GM20000 (cell line): ENCODE measurements at regions not wholly inside any gene's neighbourhood (a gene's known extent, or its start where the extent isn't known, plus 50 kb on each side); places are given as distances from the start of the nearest gene placed in this dataset.

ENCODE experiments used
- DNase-seq: peaks from one replicate; pipeline ENCODE4 v3.0.0; 2012; ENCODE audit warnings: low spot score
- TF ChIP-seq, protein P1 (sequence below): IDR thresholded peaks from 2 replicates; pipeline ENCODE4 v1.5.1; 2012; ENCODE audit warnings: mild to moderate bottlenecking, control low read depth; ENCODE audit errors: extremely low read depth, missing control alignments

DNA sequence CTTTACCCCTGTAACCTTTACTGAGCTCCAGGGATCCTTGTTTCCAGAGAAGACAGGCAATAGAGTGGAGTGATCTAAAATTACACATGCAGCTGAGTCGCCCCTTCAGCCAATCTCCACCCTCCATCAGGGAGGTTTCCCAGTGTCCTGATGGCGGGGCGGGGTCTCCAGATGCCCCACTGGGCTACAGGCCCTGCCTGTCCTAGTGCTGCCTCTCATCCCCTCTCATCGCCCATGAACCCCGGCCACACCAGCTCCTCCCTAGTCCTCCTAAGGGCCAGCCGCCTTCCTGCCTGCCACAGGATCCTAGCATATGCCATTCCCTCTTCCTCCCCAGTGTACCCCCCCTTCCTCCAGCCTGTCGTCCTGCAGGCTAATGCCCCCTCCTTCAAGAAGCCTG, 144.1 kb upstream of the GLI2 start:
- no peak for DNase-seq
- TF ChIP-seq, protein P1, sequence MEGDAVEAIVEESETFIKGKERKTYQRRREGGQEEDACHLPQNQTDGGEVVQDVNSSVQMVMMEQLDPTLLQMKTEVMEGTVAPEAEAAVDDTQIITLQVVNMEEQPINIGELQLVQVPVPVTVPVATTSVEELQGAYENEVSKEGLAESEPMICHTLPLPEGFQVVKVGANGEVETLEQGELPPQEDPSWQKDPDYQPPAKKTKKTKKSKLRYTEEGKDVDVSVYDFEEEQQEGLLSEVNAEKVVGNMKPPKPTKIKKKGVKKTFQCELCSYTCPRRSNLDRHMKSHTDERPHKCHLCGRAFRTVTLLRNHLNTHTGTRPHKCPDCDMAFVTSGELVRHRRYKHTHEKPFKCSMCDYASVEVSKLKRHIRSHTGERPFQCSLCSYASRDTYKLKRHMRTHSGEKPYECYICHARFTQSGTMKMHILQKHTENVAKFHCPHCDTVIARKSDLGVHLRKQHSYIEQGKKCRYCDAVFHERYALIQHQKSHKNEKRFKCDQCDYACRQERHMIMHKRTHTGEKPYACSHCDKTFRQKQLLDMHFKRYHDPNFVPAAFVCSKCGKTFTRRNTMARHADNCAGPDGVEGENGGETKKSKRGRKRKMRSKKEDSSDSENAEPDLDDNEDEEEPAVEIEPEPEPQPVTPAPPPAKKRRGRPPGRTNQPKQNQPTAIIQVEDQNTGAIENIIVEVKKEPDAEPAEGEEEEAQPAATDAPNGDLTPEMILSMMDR, result no peak

DNA sequence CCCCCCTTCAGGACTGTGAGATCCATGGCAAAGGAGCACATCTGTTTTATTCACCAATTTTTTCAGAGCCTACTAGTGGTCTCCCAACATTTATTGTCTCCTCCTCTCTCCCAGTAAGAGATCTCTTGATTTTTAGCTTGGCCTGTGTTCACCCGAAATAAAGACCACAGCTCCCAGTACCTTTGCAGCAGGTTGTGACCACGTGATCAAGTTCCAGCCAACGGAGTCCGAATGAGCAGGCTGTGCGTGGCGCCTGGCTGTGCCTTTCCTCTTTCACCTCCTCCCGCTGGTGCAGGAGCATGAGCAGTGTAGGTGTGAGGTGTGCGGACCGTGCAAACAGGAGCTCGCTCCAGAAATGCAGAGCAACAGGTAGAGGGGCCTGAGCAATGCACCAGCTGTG, 143.6 kb upstream of the GLI2 start:
- no peak for DNase-seq
- TF ChIP-seq, protein P1, result no peak

DNA sequence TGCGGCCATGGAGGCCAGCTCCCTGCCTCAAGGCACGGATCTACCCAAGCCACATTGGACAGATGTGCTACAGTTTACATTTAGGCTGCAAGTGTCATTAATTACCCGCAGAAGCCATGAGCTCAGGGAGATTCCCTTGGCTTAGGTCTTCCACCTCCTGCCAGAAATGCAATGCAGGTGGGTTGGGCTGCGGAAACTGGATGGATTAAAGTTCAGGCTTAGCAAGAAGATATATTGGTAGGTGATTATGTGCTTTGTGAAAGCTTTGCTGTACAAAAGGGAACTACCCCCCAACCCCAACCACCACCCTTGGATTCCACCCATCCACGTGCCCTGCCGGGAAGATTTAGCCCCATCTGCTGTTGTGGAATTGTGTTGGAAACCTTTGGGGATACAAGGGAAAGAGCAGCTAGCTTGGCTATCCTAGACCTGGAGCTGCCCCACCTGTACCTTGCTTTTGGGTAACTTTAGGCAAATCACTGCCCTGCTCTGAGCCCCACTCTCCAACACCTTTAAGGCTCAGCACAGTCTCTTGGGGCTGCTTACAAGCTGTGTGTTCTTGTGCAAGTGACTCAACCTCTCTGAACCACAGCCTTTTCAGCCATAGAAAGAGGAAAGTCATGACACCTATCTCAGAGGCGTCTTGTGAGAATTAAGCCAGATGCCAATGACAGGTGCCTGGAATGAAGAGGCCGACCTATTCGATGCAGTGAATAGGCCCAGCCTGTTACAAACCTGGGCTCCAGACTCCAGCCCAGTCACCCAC, 141.6 kb upstream of the GLI2 start:
- no peak for DNase-seq
- TF ChIP-seq, protein P1, result no peak

DNA sequence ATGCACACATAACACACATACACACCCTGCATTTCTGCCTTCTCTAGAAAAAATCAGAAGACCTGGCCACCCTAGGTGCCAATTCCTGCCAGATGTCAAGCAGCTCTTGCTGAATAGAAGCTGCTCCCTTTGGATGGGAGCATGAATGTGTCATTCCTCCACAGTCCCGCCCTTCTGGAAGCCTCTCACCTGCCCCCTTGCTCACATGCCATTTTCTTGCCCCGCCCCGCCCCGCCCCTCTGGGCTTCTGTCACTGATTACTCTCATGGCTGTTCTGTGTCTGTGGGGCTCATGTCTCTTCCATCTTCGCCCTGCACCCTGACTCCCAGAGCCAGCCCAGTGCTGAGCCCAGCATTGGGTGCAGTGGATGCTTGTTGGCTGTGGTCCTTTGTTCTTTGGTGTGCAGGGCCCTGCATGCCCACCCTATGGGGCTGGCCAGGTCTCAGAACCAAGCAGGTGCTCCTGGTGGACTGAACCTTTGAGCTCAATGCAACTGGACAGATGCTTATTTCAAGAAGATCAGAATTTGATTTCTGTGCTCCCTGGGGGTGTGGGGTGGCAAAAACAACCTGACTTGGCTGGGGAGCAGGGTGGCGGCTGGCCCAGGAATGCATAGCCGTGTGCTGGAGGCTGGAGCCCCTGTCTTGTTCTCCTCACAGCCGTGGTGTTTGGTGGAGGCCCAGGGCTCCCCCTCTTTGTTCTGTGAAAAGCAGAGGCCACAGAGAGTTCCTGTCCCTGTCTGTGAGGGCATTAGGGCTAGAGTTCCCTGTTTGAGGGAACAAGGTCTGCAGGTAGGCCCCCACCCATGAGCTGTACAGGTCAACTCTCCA, 140.6 kb upstream of the GLI2 start:
- no peak for DNase-seq
- TF ChIP-seq, protein P1, result no peak

DNA sequence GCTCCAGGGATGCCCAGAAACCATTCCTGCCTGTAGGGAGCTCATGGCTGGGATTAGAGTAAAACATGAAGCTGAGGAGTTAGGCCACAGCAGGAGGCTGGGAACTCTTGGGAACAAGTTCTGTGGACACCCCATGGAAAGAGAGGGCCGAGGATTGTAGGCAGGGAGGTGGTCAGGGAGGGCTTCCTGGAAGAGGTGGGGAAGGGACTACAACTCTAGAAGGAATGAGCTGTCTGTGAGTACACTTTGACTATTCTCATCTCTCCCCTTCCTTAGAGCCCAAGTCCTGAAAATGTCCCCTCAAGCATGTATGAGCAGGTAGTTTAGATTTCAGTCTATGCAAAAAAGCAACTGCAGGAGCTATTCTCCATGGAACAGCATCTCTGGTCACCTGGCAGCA, 139.9 kb upstream of the GLI2 start:
- TF ChIP-seq, protein P1, result no peak
- DNase-seq, result no peak

DNA sequence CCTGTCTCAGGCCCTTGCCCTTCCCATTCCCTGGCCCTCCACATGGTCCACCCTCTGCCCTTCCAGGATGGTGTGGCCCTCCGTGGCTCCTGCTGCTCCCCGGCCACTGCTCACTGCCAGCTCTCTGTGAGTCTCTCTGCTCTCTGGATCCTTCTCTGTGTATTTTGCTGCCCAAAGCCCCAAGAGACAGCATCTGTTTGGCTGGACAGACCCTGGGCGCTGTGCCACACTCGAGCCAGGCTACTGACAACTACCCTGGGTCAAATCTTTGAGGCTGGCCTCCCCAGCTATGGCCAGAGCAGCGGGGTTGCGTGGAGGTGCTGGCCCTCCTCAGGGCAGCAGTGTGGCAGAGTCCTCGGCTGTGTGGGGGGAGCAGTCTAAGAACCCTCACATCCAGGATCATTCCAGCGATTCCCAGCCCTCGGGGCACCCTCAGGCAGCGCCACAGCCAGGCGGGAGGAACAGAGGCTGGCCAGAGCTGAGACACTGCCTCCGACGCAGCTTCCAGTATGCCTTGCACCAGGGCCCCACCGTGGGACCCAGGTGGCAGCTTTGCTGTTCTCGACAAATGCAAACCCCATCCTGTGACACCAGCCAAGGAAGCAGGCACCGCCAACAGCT, 139.4 kb upstream of the GLI2 start:
- DNase-seq, result no peak
- TF ChIP-seq, protein P1, result no peak
